SK-N-SH treated with all-trans-retinoic acid at 6 μM for 48 hours (cell line): ENCODE measurements at regions not wholly inside any gene's neighbourhood (a gene's known extent, or its start where the extent isn't known, plus 50 kb on each side); places are given as distances from the start of the nearest gene placed in this dataset.

ENCODE experiments used
- ATAC-seq: fragments of 200-7000 bp; cut with Tn5 transposase; 3 replicates; pipeline ENCODE4 v1.9.1; 2020; ENCODE audit warnings: mild to moderate bottlenecking, moderate library complexity
- ARNTL ChIP-seq: fragments of 450-650 bp; formaldehyde crosslinking; IDR thresholded peaks from 2 replicates; pipeline ENCODE4 v1.5.0; 2020; ENCODE audit warnings: low read depth, mild to moderate bottlenecking, moderate library complexity, borderline replicate concordance
- BACH2 ChIP-seq: fragments of 250-450 bp; sonication (Bioruptor Pico); IDR thresholded peaks from 2 replicates; pipeline ENCODE4 v1.9.0; 2021; ENCODE audit warnings: mild to moderate bottlenecking, borderline replicate concordance
- CREB5 ChIP-seq: fragments of 250-450 bp; sonication (Bioruptor Pico); IDR thresholded peaks from 2 replicates; pipeline ENCODE4 v1.5.1; 2020; ENCODE audit warnings: low read depth, mild to moderate bottlenecking, moderate library complexity
- CSDC2 ChIP-seq: fragments of 250-450 bp; sonication (Bioruptor Pico); IDR thresholded peaks from 2 replicates; pipeline ENCODE4 v1.5.0; 2020; ENCODE audit warnings: mild to moderate bottlenecking, moderate library complexity
- ESRRG ChIP-seq: fragments of 250-450 bp; sonication (Bioruptor Pico); IDR thresholded peaks from 2 replicates; pipeline ENCODE4 v1.6.1; 2021; ENCODE audit warnings: mild to moderate bottlenecking
- GLIS3 ChIP-seq: fragments of 250-450 bp; sonication (Bioruptor Pico); IDR thresholded peaks from 2 replicates; pipeline ENCODE4 v1.5.0; 2020; ENCODE audit warnings: mild to moderate bottlenecking, moderate library complexity
- PPARA ChIP-seq: fragments of 250-450 bp; sonication (Bioruptor Pico); IDR thresholded peaks from 2 replicates; pipeline ENCODE4 v1.5.0; 2020; ENCODE audit warnings: mild to moderate bottlenecking, borderline replicate concordance
- RARB ChIP-seq: fragments of 250-450 bp; sonication (Bioruptor Pico); IDR thresholded peaks from 2 replicates; pipeline ENCODE4 v1.8.0; 2021; ENCODE audit warnings: mild to moderate bottlenecking, moderate library complexity
- SNAI2 ChIP-seq: fragments of 250-450 bp; sonication (Bioruptor Pico); IDR thresholded peaks from 2 replicates; pipeline ENCODE4 v1.5.0; 2020; ENCODE audit warnings: mild to moderate bottlenecking, moderate library complexity
- TCF4 ChIP-seq: fragments of 250-450 bp; sonication (Bioruptor Pico); IDR thresholded peaks from 2 replicates; pipeline ENCODE4 v1.8.0; 2021; ENCODE audit warnings: mild to moderate bottlenecking, moderate library complexity, borderline replicate concordance
- TOX ChIP-seq: fragments of 250-450 bp; sonication (Bioruptor Pico); IDR thresholded peaks from 2 replicates; pipeline ENCODE4 v1.8.0; 2021; ENCODE audit warnings: mild to moderate bottlenecking, moderate library complexity, borderline replicate concordance
- TSHZ2 ChIP-seq: fragments of 250-450 bp; sonication (Bioruptor Pico); IDR thresholded peaks from 2 replicates; pipeline ENCODE4 v1.5.0; 2020; ENCODE audit warnings: mild to moderate bottlenecking, moderate library complexity
- ZC3H10 ChIP-seq: fragments of 250-450 bp; sonication (Bioruptor Pico); IDR thresholded peaks from 2 replicates; pipeline ENCODE4 v1.5.1; 2021; ENCODE audit warnings: mild to moderate bottlenecking, moderate library complexity
- ZFP3 ChIP-seq: fragments of 250-450 bp; sonication (Bioruptor Pico); IDR thresholded peaks from 2 replicates; pipeline ENCODE4 v1.5.0; 2020; ENCODE audit warnings: mild to moderate bottlenecking, moderate library complexity
- ZFP30 ChIP-seq: fragments of 450-650 bp; formaldehyde crosslinking; IDR thresholded peaks from 2 replicates; pipeline ENCODE4 v1.5.0; 2022; ENCODE audit warnings: mild to moderate bottlenecking, moderate library complexity
- ZNF565 ChIP-seq: fragments of 450-650 bp; formaldehyde crosslinking; conservative IDR thresholded peaks from 2 replicates; pipeline ENCODE4 v1.5.0; 2020; ENCODE audit warnings: low read depth, mild to moderate bottlenecking, moderate library complexity
- ZNF70 ChIP-seq: fragments of 450-650 bp; formaldehyde crosslinking; IDR thresholded peaks from 2 replicates; pipeline ENCODE4 v1.5.0; 2020; ENCODE audit warnings: mild to moderate bottlenecking, moderate library complexity
- ZNF8 ChIP-seq: fragments of 450-650 bp; formaldehyde crosslinking; IDR thresholded peaks from 2 replicates; pipeline ENCODE4 v1.5.0; 2020; ENCODE audit warnings: mild to moderate bottlenecking, moderate library complexity
- TF ChIP-seq, protein P1 (sequence below): fragments of 250-450 bp; sonication (Bioruptor Pico); IDR thresholded peaks from 2 replicates; pipeline ENCODE4 v1.8.0; 2021; ENCODE audit warnings: low read depth, mild to moderate bottlenecking, moderate library complexity, borderline replicate concordance
- TF ChIP-seq, protein P2 (sequence below): fragments of 250-450 bp; sonication (Bioruptor Pico); IDR thresholded peaks from 2 replicates; pipeline ENCODE4 v1.5.1; 2021; ENCODE audit warnings: mild to moderate bottlenecking, moderate library complexity

GRCh38 chr14:101501341-101501740, 60.0 kb upstream of the DIO3 start:
- TF ChIP-seq ZC3H10 = no peak
- TF ChIP-seq ZFP3 (CRISPR knock-in tag) = no peak
- no peak for TF ChIP-seq ZNF8 (CRISPR knock-in tag)
- TF ChIP-seq, protein P1, sequence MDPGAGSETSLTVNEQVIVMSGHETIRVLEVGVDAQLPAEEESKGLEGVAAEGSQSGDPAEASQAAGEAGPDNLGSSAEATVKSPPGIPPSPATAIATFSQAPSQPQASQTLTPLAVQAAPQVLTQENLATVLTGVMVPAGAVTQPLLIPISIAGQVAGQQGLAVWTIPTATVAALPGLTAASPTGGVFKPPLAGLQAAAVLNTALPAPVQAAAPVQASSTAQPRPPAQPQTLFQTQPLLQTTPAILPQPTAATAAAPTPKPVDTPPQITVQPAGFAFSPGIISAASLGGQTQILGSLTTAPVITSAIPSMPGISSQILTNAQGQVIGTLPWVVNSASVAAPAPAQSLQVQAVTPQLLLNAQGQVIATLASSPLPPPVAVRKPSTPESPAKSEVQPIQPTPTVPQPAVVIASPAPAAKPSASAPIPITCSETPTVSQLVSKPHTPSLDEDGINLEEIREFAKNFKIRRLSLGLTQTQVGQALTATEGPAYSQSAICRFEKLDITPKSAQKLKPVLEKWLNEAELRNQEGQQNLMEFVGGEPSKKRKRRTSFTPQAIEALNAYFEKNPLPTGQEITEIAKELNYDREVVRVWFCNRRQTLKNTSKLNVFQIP (CRISPR knock-in tag) = no peak
- no peak for TF ChIP-seq ZFP30 (CRISPR knock-in tag)
- TF ChIP-seq ESRRG (CRISPR knock-in tag) = no peak
- TF ChIP-seq SNAI2 (CRISPR knock-in tag) = no peak
- no peak for TF ChIP-seq ARNTL (CRISPR knock-in tag)
- TF ChIP-seq CREB5 (CRISPR knock-in tag) = no peak
- TF ChIP-seq CSDC2 = no peak
- TF ChIP-seq TCF4 (CRISPR knock-in tag) = no peak
- no peak for ATAC-seq

- no peak for ATAC-seq
- TF ChIP-seq TCF4 (CRISPR knock-in tag) = no peak
- TF ChIP-seq RARB = no peak
- no peak for TF ChIP-seq ZC3H10
- TF ChIP-seq GLIS3 (CRISPR knock-in tag) = no peak
Measured at GRCh38 chr14:101501858-101502615, 59.3 kb upstream of the DIO3 start.

- no peak for ATAC-seq
- TF ChIP-seq, protein P1 (CRISPR knock-in tag) = no peak
- TF ChIP-seq, protein P2, sequence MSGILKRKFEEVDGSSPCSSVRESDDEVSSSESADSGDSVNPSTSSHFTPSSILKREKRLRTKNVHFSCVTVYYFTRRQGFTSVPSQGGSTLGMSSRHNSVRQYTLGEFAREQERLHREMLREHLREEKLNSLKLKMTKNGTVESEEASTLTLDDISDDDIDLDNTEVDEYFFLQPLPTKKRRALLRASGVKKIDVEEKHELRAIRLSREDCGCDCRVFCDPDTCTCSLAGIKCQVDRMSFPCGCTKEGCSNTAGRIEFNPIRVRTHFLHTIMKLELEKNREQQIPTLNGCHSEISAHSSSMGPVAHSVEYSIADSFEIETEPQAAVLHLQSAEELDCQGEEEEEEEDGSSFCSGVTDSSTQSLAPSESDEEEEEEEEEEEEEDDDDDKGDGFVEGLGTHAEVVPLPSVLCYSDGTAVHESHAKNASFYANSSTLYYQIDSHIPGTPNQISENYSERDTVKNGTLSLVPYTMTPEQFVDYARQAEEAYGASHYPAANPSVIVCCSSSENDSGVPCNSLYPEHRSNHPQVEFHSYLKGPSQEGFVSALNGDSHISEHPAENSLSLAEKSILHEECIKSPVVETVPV = no peak
- TF ChIP-seq ZFP3 (CRISPR knock-in tag) (no peak), ZNF70 (CRISPR knock-in tag) (no peak), TCF4 (CRISPR knock-in tag) (no peak), RARB (no peak), ZC3H10 (no peak), BACH2 (CRISPR knock-in tag) (no peak), ZNF565 (CRISPR knock-in tag) (no peak), ARNTL (CRISPR knock-in tag) (no peak), TSHZ2 (CRISPR knock-in tag) (no peak), TOX (CRISPR knock-in tag) (no peak), PPARA (CRISPR knock-in tag) (no peak)
Measured at GRCh38 chr14:101502761-101503392, 58.4 kb upstream of the DIO3 start.
